CD4-positive, alpha-beta T cell treated with Interleukin-4 for 4 hours (primary cell): ENCODE measurements at regions not wholly inside any gene's neighbourhood (a gene's known extent, or its start where the extent isn't known, plus 50 kb on each side); places are given as distances from the start of the nearest gene placed in this dataset.

ENCODE experiments used
- DNase-seq: peaks from one replicate; pipeline ENCODE4 v3.0.0-alpha.2; 2020

GRCh38 chr4:100799761-100800539 lies 282.1 kb upstream of the EMCN start:
- DNase-seq: no peak

- DNase-seq: no peak
These were observed 280.0 kb upstream of the EMCN start for GRCh38 chr4:100797791-100798190.

GRCh38 chr4:100797356-100797755 lies 279.5 kb upstream of the EMCN start:
- DNase-seq: no peak

GRCh38 chr4:100796332-100796731 lies 278.5 kb upstream of the EMCN start:
- DNase-seq: no peak

DNA sequence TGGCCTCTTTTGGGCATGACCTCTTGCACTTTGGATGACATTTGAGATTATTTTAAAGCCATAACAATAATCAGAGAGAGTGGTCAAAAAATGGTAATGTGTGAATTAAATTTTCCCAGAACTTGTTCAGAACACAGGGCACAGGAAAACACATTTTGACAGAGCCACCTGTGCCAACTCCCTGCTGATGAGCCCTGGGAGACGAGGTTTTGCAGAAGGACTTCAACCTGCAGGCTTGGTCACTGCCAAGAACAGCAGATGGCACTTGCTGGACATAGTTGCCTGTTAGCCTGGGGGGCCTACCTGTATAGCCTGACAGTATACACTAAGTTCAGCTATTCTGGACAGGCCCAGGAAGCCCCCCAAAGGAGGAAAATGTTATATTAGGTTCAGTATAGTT lies 277.8 kb upstream of the EMCN start:
- DNase-seq: no peak

- no peak for DNase-seq
These were observed 273.2 kb upstream of the EMCN start for GRCh38 chr4:100790836-100791615.

GRCh38 chr4:100789991-100790390 lies 272.2 kb upstream of the EMCN start:
- DNase-seq: no peak

GRCh38 chr4:100786481-100786880 lies 268.7 kb upstream of the EMCN start:
- DNase-seq: no peak

GRCh38 chr4:100782356-100782755 lies 264.5 kb upstream of the EMCN start:
- DNase-seq: no peak

DNA sequence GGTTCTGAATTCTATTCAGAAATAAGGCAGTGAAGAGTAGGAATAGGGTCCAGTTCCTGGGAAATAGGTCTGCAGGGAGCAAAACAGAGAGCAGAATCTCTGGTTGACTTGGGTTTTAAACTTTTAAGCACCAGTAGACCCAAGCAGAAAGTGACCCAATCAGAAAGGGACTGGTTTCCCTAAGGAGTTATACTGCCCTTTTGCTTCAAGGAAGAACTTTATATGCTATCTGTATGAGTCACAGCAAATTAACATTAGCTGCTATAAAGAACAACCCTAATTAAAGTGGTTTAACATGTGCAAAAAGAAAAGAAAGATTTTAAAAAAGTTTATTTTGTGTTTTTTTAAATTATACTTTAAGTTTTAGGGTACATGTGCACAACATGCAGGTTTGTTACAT lies 263.6 kb upstream of the EMCN start:
- DNase-seq: no peak

DNA sequence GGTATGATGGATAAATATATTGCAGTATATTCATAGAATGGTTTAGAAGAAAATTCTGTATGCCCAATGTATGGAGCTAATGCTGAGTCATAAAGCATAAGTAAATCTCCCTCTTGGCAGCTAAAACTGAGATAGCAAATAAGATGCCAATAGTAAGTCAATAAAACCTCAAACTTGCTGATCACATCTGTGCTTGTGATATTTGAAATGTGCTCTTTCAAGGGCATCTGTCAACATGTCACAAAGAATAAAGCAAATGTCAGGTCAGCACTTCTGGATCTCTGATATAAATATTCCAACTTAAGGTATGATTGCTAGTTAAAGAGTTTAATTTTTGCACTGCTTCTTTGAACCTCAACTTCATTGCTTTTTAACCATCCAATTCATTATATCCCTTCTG lies 262.3 kb upstream of the EMCN start:
- DNase-seq: no peak

- no peak for DNase-seq
These were observed 260.6 kb upstream of the EMCN start for GRCh38 chr4:100778431-100778830.

DNA sequence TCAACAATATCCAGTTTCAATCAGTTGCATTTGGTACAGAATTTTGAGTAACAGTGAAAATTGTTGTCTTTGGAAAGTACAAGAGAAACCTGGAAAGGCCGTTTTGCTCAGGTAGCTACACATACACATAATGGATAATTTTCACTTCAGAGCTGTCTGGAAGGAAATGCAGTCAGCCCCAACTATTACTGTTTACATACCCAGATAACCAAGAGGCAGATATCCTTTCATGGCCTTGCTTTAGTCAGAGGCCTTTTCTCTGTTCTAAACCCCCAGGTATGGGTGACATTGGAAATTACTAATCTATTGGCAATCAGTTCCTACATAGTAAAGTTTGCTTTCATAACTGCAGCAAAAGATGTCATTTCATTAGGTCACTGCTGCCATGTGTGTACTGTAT lies 244.9 kb upstream of the EMCN start:
- no peak for DNase-seq

DNA sequence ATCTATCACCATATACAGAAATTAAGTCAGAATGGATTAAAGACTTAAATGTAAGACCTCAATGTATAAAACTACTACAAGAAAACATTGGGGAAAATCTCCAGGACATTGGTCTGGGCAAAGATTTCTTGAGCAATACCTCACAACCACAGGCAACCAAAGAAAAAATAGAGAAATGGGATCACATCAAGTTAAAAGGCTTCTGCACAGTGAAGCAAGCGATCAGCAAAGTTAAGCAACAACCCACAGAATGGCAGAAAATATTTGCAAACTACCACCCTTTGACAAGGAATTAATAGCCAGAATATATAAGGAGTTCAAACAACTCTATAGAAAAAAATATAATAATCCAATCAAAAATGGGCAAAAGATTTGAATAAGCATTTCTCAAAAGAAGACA lies 236.9 kb upstream of the EMCN start:
- no peak for DNase-seq

DNA sequence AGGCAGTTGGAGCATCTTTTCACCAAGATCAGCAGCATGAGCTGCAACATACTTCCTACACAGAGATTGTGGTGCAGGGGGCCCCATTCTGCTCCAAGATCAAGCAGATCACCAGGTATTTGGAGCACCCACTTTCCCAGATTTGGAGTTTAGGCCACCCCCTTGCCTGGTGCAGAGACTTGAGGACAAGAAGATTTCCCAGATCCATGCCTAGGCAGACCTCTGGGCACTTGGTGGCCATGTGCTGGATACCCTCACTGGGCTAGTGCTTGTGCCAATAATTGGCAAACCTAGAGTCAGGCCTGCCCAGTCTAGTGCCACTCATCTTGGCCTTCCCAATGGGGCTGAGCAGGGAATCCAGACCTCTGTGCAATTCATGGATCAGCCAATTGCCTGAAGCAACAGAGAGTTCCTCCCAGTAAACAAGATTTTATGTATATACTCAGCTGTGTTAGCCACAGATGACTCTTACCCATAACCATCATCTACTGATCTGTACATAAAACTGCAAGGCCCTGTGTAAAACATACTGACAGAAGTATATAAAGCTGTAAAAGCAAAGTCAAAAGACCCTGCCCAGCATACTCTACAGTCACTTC lies 228.4 kb upstream of the EMCN start:
- no peak for DNase-seq

DNA sequence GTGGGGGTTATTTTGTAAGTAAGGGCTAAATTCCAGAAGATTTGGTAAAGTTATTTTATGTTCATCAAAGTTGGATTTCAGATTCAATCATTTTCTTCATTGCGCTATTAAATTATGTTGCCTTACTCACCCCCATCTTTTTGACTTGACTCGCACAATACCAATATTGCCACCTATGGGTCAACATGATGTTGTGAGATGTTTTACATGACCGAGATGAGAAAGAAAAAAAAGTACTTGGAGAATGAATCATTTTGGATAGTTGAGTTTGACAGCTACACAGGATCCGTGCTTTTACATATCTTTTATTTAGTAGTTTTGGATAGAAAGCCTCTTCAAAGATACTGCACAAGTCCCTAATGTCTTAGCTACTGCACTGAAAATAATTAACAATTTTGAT lies 224.2 kb upstream of the EMCN start:
- no peak for DNase-seq

DNA sequence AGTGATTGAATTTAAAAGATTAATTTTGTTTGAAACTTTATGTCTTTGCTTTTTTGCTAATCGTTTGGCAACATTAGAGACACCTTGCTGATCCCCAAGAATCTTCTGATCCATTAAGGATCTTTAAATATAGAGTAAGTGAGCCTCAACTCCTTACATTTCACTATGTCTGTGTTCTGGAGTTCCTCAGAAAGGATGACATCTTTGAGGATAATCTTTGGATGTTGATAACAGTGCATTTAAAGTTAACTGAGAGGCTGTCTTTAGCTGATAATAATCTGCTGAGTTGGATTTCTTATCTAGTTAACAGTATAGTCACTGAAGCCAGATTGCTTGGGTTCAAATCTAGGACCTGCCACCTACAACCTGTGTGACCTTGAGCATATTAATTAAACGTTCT lies 221.6 kb upstream of the EMCN start:
- DNase-seq: no peak

DNA sequence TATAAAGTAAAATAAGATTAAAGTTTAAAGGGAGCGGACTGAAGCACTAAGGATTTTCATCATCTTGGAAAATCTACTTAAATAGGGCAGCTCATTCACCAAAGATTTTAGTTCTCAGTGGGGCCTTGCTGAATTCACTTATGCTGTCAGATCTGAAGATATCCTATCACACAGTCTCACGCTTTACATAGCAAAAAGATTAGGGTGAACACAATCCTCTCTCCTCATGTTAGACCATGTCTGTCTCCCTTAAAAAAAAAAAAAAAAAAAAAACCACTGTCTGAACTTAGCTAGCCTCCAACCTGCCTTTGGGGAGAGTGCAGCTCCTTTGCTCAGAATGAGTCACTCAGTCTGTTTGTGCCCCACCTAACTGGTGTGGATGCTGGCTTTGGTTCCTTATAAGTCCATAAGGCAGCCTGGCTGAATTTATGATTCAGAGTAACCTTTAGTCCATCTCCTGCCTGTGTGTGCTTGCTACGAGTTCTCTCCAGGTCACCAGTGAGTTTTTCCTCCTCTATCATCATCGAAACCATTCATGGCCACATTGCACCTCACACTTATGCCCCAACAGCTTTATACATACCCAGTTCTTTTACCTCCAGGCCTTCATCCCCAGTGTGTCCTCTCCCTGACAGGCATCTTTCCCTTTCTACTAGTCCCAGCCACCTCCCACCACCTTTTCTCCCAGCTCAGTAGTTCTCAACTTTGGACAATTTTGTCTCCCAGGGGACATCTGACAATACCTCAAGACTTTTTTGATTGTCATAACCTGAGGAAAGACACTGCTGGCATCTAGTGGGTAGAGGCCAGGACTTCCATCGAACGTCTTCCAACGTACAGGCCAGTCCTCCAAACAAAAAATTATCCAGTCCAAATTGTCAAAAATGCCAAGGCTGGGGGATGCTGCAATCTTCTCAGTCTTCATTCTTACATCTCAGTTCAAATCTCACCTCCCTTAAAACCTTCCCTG lies 220.7 kb upstream of the EMCN start:
- no peak for DNase-seq

DNA sequence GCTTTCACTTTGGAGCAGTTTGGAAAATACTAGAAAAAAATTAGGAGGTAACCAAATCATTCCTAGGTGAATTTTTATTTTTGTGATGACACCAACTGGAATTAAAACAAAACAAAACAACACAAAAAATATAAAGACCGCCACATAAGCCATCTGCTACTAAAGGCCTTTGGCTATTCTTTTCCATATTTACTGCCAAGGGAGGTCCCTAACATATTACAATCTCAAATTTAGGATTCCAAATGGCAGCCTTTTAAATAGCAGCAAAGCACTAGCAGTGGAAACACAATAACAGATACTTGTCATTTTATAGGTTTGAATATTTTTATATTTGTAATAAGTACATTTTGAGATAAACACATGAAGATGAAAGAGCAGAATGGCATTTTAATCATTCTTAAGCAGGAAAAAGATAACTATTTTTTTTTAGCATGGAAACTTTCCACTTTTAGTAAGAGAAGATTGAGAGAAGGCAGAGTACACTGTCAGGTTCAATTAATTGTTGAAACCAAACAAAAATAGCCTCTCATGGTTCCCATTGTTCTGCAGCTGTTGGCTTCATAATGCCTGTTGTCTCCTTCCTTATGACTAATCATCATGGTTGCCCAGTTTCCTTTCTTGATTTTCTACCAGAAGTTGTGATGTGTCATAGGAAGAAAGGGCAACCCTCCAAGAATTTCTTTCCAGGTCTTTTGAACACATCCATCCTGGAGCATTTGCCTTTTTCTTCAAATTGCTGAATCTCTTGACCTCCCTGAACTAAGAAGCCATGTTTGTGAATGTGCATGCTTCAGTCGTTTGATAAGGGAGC lies 219.0 kb upstream of the EMCN start:
- DNase-seq: no peak

DNA sequence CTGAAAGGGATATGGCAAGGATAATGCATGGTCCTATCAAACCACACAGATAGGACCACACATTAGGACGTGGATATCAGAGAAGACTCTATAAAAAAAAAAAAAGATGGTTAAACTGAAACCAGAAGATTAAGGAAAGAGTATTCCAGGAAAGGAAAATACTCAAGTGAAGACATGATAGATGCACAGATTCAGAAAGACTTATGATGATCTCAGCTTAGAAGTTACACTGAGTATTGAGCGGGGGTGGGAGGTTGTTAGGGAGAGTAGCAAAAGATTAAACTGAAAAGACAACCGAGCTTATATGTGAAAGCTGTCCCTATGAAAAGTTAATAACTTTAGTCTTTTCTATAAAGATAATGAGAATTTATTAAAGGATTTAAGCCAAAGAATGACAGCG lies 211.0 kb upstream of the EMCN start:
- no peak for DNase-seq

GRCh38 chr4:100722866-100723459 lies 205.1 kb upstream of the EMCN start:
- no peak for DNase-seq

DNA sequence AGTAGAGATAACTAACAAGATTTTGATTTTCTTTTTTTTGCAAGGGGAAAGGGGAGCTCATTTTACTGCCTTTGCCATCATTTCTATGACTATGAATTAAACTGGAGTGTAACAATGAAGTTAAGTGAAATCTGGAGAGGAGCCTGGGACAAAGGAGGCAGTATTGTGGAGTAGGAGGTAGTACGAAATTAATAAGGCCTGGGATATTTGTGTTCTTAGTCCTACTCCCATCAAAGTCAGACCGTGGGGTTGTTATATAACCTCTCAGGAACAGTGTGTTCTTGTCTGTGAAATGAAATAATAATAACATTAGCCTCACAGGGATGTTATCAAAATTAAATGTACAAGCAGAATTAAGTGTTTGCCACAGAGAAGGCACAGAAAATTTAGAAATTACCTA lies 204.3 kb upstream of the EMCN start:
- DNase-seq: no peak
